HG03280 (cell line): ENCODE measurements at regions not wholly inside any gene's neighbourhood (a gene's known extent, or its start where the extent isn't known, plus 50 kb on each side); places are given as distances from the start of the nearest gene placed in this dataset.
"Not testable (repeated sequence)": the region's sequence is repeated elsewhere in the genome, so short reads cannot be mapped to it uniquely, and the experiment has no call there.

Source experiments
- ATAC-seq: cut with Tn5 transposase; IDR thresholded peaks from one replicate; pipeline ENCODE4 v1.9.1; 2021; ENCODE audit warnings: mild to moderate bottlenecking, moderate library complexity; ENCODE audit not compliant: unreplicated experiment

DNA sequence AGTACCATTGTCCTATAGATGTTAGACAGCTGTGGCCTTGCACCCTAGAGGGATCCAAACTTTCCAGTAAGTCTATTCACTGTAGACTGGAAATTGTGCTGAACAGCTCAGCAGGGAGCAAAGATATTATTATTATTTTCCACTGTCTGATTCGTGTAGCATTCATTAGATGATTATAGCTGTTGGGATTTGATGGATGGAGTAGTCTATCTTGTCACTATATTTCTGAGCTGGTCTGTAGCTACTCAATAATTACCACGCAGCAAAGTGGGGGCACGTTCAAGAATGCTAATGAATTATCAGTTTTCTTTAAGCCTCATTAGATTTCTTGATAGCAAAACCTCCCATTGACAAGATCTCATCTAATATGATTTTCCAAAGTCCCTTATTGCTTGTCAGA is 113.2 kb downstream of the RTP4 start:
- no peak for ATAC-seq

DNA sequence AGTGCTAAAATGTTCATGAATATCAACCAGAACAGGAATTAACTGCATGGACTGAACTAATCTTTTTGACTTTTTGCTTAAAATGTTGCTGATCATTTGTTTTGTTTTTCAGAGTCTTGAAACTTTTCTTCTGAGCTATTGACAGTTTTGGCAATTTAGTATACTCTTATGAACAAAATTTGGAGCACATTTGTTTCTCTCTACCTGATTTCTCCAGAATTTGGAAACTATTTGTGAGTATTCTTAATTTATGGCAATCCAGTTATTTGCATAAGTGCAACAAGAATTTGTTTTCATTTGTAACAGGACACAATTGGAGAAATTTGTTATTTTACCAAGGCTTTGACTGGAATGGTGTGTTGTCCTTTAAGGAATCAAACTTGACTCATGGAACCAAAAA is 107.4 kb downstream of the RTP4 start:
- not testable (repeated sequence) for ATAC-seq

DNA sequence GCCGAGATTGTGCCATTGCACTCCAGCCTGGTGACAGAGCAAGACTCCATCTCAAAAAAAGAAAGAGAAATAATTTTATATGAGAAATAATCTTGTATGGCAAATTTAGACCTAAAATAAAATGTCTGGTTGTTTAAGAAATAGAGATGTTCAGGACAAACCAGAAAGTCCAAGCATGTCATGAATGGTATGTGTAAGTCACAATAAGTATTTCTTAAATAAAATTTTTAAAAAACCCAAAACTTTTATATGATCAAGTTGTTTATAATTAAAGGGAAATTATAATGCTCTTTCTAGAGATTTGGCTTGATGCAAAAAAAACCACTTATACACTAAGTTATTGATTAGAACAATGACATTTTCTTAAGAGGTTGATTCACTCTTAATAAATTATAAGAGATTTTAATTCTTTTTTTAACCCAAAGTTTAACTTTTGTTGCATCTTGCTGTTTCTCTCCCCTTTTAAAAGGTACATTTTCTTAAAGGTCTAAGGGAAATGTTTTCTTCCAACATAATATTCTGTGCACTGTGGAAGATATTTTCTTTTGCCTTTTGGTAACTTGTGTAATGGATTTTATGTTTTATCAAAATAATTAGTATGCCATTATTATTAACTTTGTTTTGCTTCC is 105.7 kb downstream of the RTP4 start:
- ATAC-seq, result no peak

DNA sequence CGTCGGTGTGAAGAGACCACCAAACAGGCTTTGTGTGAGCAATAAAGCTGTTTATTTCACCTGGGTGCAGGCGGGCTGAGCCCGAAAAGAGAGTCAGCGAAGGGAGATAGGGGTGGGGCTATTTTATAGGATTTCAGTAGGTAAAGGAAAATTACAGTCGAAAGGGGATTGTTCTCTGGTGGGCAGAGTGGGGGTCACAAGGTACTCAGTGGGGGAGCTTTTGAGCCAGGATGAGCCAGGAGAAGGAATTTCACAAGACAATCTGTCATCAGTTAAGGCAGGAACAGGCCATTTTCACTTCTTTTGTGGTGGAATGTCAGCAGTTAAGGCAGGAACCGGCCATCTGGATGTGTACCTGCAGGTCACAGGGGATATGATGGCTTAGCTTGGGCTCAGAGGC is 98.1 kb downstream of the RTP4 start:
- not testable (repeated sequence) for ATAC-seq

DNA sequence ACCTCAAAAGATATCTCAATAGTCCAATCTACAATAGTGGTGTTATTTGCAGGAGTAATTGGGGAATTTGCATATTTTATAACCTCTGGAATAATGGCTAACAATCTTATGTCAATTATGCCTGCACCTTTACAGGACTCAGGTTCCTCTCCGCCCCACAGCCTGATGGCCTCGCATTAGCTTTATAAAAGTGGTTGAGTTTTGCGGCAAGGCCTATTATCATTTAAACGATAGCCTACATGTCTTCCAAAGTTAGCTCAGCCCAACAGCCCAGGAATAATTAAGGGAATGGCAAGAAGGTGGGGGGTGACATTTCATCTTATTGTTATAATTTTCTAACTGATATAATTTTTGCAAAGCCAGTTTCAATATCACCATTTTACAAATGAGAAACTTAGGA is 97.3 kb downstream of the RTP4 start:
- no peak for ATAC-seq

DNA sequence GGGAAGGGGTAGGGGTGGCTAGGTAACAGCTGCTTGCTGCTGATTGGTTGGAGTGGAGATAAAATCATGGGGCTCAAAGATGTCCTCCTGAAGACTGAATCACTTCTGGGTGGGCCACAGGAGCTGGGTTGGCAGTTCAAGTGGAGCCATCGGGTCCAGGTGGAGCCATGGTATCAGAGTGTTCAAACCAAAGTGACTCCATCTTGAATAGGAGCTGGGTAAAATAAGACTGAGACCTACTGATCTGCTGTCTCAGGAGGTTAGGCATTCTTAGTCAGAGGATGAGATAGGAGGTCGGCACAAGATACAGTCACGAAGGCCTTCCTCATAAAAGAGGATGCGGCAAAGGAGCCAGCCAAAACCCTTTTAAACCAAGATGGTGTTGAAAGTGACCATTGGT is 96.5 kb downstream of the RTP4 start:
- ATAC-seq, result no peak

DNA sequence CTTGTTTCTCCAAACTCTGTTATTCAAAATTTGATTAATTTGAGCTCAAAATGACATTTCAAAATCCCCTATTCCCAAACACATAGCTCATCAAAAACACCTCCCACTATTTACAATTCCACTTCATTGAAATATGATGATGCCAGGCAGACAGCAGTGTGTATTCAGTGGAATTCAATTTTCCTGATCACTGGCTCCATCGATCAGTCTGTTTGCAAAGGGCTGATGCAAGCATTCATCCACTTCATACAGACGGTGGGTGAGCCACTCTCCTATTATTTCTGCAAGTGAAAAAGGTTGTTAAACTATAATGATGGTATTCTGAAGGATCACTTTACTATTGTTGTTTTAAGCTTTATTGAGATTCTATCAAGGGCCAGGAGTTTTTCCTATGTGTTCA is 90.7 kb downstream of the RTP4 start:
- no peak for ATAC-seq

DNA sequence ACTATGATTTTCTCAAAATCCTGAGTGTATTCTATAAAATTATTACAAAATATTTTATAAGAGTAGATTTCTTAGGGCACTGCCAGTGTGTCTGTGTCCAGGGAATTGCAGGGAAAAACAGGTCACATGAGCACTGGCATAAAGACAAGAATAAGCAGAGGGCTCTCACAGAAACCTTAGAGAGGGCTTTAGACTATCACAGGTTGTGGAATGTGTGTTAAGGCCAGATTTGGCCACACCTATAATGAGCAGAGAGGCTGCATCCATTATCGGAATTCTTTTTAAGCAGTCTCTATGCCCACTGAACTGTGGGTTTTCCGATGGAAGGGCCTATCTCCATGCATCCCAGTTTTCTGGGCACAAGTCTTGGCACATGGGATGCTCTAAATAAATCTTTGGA is 90.2 kb downstream of the RTP4 start:
- no peak for ATAC-seq

DNA sequence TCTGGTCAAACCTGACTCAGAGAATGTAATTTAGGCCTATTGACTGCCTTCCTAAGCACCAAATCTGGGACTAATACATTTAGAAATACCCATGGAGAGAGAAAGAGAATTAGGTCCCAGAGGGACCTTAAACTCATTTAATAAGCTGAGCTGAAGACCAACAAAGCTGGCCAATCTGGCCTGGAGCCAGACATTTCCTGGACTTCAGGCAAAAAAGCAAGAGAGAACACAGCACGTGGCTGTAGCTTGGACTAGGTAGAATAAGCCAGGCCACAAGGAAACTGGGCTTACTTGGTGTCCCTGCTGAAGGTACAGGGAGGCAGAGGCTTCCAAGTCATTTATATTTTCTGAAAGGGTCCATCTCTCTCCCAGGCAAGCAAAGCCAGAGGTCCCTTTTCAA is 88.1 kb downstream of the RTP4 start:
- ATAC-seq, result no peak

DNA sequence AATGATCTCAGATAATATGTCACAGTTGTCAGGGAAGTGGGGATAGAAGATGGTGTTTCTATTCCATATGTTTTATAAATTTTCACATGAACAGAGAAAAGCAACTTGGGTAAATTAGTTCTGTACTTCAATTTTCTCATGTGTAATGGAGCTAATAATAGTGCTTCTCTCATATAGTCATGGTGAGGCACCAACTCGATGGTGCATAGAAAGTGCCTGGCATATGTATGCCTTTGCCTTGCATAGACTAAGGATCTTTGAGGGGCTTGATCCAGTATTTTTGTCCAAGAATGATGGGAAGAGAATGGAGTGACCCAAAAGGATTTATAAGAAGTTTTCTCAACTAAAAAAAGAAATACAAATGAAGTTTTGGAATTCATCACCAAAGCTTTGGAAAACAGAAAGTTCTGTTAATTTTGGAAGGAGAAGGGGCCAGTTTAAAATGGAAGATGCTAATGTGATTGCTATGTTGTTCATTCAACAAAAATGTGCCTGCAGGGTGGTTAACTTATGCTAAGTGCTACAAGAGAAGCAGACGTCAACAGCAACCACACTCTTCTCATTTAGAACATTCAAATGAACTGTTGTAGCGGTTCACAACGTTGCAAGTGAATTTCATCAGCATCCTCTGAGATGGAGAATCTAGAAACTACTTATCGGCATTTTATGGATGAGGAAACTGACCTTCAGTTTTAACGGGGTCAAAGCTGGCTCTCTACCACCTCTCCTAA is 86.1 kb downstream of the RTP4 start:
- ATAC-seq, result no peak

DNA sequence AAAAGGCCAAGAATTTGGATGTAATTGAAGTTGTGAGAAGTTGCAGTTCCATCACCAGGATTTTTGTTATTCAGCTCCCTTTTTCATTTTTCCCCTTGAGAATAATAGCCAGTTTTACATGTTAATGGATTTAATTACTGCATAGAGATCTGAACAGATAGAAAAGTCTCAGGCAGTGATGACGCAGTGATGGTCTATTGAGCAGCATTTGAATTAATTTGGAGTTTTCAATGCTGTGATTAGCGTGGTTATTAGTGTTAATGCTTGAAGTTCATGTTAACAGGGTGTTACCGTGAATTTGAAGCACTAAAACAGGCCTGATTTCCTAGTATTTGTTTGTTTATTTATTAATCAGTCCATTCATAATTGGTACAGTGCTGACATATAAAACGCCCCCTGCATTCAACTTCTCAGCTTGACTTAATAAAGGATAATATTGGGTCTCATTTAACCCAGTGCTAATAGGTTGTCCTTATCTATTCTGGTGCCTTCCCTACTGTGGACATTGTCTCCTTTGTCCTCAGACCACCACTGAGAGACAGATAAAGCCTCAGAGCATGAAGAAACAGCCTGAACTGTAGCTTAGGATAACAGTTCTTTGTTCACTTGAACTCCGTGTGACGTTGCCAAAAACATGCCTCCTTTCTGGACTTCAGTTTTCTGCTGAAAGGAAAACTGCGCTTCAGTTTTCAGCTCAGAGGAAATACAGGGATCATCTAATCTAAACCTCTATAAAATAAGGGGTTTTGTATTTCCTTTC is 82.4 kb downstream of the RTP4 start:
- ATAC-seq, result no peak

DNA sequence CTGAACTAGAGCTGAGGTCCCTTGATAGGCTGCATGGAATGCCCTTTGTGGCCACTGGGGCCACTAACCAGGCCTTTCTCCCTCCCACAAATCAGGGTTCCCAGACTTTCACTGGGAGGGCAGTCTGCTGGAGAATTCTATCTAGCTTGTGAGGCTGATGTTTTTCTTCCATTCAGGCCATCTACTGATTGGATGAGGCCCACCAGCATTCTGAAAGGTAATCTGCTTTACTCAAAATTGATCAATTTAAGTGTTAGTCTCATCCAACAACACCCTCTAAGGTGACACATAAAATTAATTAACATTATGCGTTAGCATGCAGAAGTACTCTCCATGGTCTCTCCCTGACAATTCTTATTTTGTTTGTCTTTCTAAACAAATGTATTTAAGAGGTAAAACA is 80.5 kb downstream of the RTP4 start:
- no peak for ATAC-seq

DNA sequence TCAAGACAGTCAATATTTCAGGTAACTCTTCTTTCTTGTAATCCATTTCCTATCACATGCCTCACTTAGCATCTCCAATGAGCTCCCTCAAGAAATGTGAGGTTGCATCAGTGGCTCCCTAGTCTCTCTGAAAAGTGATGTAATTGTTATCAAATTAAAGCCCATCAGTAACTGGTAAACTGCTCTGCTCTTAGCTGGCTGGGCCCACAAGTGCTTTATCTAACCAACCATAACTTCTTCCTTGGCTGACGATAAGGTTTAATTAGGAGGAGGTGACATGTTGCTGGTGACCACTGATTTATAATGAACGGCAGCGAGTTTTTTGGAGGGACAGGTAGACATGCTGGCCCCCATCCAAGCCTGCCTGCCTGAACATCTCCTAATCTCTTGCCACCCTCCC is 79.6 kb downstream of the RTP4 start:
- ATAC-seq, result no peak

DNA sequence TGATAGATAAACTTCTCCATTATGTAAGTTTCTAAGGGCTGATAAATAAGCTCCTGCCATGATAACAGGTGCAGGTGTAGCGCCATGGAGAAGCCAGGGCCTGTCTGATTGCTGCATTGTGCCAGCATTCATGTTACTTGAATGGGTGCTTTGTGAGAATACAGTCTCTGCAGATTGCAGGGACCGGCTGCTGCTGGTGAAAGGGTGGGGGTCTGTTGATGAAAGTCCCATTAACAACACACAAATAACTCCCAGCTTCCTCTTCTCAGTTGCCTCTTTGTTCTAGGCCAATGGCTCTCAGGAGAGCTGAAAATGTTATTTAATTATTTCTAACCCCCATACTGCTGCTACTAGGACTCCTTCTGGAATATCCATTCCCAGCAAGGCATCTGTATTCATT is 77.2 kb downstream of the RTP4 start:
- no peak for ATAC-seq

DNA sequence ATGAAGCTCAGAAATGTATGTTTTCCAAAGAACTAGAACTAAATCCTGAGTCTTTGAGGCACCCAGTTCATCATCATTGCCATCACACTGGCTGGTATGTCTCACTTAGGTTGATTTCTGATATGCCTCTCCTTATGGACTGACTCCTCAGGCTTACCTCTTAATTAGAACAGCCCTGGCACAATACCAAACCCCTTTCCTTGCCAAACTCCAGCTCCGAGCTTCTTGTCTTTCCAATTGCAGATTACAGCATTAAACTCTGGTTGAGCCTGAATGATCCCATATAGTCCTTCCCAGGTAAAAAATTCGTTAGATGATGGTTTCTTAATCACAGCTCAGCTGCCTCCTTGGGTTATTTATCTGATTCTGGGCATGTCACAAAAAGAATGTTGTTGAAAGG is 66.3 kb downstream of the RTP4 start:
- ATAC-seq, result no peak

DNA sequence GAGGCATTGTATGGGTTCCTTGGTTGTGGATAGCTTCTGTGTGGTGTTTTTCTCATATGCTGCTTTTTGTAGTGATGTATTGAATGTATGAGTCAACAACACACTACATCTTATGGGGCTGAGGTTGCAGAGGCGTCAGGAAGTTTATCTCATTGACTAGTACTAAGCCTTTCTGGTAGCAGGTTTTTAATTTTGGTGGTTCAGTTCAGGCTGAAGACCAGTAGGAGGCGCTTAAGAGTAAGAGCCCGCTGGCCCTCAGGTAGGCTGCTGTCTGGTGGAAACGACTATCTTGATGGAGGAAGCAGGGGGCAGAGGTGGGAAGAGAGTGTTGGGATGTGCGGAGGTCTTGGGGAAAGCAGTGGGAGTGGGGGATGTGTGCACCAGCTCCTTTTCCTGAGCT is 62.4 kb downstream of the RTP4 start:
- ATAC-seq, result no peak
